GM18508 (cell line): ENCODE measurements at regions not wholly inside any gene's neighbourhood (a gene's known extent, or its start where the extent isn't known, plus 50 kb on each side); places are given as distances from the start of the nearest gene placed in this dataset.

Experiments used
- ATAC-seq: cut with Tn5 transposase; IDR thresholded peaks from one replicate; pipeline ENCODE4 v1.9.1; 2021; ENCODE audit warnings: moderate number of reproducible peaks; ENCODE audit not compliant: insufficient read depth, unreplicated experiment

DNA sequence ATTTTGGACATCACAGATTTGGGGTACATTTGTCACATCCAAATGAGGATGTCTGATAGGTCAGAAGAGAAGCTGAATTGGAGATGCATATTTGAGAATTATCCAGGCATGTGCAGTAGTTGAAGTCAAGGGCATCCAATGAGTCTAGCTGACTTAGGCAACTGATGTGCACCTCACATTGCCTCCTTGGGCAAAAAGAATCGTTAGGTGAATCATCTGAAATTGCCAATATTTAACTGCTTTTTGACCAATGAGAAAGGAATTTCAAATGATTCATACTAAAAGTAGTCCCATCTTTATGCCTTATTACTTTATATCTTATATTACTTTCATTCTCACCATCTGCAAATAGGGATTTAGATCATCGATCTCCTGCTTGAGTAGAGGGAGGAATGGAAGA lies 117.7 kb downstream of the CD47 start:
- no peak for ATAC-seq

DNA sequence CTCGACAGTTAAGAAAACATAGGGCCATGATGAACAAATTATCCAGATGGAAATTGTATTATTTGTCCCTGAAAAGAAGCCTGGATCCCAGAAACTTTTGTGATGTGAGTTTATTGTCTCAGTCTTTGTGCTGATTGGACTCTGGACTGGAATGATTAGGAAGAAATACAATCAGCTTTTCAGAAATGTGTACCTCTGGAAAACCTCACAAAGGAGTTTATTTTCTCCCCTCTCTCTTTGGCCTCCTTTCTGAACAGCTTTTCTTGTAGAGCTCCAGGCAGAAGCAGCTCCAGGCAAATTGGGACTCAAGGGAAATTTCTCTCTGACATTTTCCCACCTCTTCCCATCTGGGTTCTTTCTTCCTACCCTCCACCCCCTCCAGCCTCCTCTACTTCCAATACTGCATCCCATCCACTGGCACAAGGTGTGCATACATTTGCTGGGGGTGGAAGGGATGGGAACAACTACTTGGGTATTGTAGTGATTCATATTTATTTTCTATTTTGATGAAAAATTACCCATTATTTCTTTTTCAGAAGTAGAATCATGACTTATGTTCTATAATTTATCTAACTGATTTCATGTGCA lies 119.7 kb downstream of the CD47 start:
- ATAC-seq, result no peak

DNA sequence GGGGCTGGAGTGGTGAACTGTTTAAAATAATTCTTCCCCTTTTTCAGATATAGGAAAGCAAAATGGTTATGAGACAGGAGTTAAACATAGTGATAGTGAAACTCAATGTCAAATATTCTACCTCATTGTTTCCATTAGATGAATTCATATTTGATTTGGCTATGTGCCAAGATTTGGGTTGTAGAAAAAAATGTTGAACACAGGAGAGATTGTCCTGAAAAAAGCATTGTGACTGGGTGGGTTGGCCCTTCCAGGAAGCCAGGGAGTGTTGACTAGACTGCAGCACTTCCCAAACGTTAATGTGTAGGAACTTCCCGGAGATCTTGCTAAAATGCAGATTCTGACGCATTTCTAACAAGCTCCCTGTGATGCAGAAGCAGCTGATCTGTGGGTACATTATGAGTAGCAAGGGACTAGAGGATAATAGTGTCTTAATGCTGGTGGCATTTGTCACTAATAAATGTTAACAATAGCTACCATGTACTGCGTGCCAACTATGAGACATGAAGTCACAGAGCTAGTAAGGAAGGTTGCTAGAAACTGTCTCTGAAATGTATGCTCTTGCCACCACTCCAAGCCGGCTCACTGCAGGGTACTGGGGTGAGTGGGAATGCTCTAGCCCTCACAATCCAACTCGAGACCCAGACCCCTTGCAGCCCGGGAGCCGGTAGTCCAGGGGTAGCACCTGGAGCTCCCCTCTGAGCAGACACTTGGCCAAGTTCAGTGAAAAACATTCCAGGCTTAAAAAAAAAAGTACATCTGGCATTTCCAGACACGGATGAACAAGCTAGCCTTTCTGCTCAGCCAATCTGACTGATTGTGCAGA lies 120.6 kb downstream of the CD47 start:
- no peak for ATAC-seq

DNA sequence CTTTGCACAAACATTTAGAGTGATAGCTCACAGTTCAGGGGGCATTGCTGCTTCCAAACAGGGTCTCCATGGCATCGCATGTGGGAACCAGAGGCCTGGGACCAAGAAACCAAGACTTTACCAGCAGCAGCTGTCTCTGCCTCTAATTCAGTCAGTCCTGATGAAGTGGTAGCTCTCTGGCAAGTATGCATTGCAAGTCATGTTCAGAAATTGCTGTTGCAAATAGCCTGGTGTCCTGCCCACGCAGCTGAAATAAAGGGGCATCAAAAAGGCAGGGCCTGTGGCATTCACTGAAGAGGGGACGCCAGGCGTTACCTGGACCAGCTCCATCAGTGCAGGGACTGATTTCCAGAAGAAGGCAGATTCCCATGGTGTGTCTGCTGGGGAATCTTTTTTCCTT lies 121.3 kb downstream of the CD47 start:
- ATAC-seq, result no peak

DNA sequence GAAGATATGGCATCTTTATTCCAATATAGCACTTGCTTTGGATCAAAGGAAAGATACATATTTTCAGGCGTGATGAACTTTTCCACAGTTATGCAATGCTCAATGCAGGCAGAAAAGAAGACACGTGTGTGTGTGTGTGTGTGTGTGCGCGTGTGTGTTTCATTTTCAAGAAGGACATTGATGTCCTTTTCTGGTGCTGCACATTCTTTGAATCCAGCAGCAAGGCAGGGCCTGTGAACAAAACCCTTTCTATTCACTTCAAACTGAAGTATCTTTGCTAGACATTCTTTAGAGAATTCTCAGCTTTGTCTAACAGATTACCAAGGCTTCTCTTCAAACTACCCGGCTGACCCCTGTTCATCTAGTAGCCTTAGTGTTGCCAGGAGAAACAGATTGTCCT lies 124.6 kb downstream of the CD47 start:
- ATAC-seq, result no peak

DNA sequence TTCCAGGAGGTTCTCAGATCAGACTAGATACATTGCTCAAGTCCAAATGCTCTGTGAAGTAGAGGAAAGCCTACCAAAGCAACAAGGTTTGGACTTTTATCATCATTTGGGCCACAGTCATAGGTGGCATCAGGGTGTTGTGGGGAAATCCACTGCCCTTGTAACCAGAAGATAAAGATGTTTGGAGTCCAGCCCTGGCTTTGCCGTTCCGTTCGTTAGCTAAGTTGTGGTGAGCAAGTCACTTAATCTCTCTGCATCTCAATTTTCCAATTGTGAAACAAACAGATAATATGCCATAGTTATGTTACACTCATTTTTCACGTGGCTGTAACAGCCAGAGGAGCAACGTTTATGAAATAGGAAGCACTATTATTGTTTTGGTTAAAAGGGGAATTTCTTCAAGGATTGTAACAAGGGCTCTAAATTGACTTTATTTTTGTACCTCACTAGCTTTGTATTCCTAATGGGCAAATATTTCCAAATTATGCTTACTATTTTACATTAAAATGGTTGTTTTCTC lies 125.6 kb downstream of the CD47 start:
- ATAC-seq, result no peak

DNA sequence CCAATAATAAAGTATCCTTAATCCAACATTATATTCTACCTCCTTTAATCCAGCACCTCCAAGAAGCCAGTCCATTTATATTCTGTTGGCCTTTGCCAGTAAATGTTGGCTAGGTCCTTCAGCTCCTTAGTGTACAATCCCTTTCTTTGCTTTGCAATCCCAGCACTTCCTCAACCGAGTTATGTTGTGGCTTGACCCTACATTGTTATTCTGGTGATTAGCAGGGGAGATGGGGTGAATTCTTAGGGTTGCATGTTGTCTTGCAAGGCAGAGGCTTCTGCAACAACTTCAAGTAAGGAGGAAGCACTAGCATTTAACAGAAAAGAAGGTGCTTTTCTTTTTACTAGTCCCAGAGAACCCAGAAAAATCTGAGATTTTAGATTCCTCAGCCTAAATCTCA lies 127.2 kb downstream of the CD47 start:
- ATAC-seq, result no peak

DNA sequence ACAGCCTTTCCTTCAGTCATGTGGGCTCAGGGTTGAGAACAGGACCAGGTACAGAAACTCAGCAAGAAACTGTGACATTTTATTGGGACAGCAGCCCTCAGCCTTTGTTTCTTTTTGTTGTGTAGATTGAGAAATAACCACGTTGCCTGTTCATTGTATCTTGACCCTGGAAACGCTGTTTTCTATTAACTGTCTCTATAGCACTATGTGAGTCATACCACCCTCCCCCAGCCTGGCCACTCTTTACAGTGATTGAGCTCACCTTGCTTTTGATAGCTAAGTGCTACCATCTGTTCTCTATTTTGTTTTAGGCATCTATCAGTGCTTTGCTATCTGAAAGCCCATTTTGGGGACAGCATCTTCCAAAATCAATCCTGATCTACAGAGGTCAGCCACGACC lies 127.9 kb downstream of the CD47 start:
- no peak for ATAC-seq

DNA sequence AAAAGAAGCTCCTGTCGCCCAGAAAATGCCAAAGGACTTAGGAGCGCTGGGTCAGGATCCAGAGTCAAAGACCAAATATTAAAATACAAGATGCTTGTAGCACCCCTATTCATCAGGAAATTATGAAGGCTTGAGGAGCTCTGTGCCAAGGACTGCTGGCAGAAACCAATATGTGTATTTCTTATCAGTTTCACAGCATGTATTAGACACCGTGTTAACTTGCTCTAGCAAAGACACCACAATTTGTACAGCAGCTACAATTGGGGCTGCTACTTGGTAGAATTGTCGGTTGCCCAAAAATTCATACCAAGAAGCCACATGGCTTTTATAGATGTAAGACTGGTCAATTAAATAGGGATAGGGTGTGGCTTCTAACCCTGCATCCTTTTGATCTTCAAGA lies 128.8 kb downstream of the CD47 start:
- ATAC-seq, result no peak

DNA sequence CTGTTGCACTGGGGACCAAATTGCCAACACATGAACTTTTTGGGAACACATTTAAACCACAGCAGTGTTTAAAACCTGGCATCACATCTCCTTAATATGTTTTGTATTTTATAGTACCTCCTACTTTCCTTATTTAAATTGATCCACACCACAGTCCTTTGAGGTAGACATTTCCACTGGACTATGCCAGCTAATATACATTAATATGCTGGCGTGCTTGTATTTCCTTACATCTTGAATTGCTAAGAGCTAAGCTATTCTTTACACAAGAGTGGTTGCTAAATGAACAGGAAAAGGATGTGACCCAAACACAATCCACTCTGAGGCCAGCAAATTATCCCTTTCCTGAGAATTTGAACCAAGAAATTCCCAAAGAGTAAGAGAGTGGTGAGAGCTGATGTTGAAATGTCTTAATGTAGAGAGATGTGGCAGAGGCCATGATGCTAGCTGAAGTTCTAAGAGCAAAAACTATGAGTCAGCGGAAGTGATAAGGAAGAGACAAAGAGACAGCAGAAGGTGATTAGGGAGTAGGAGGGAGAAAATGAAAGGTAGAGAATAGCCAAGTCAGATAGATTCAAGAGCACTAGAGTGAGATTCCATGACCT lies 131.2 kb downstream of the CD47 start:
- ATAC-seq, result no peak

DNA sequence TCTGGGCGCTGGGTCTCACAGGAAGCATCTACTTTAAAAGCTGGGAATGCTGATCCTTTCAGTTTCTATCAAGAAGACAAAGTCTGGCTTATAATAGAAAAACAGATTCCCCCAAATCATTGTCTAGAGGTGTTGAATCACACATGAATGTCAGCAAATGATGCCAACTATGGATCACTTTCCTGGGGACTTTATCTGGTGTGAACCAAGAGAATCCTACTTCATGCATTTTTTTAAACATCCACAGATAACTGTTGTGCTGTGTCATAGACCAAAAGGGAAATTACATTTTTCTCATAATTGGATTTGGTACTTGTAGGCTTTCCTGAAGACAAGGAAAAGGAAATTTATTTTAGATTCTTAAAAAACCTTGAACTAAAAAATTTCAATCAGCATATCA lies 132.7 kb downstream of the CD47 start:
- ATAC-seq, result no peak

DNA sequence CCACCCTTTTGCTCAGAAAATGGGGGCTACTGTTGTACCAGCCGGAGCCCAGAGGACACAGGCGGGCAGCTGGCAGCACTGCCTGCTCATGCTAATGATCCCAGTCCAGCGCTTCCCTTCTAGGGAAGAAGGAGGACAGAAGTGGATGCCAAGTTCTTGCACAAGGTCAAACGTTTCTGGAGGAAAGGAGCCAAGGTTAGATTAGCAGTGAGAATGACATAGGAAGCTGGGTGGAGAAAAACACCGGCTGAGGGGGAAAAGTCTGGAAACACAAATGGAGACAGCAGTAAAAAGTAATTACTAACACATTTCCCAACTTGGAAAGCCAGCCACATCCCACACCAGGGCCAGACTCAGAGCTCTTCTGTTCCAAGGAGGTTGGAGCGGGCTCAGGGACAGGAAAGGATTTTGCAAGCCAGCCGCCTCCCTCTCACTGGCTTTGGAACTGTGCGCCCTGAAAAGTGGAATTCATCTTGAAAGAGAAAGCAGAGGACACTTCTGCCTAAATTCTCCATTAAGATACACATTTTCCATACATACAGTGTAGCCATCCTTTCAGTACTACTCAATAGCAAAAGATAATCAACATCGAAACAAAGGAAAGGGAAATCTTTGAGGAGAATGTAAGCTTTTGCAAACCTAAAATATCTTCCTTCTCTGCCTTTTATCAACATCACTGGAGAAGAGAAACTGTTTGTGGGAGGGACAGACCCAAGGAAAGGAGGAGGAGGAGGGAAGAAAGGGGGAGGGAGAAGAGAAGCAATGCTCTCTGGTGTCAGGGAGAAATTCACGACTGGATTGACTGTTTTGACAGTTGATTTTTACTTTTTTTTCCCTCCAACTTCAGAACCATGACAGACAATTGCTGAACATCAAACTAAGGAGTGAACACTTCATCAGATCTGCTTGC lies 133.6 kb downstream of the CD47 start:
- no peak for ATAC-seq

DNA sequence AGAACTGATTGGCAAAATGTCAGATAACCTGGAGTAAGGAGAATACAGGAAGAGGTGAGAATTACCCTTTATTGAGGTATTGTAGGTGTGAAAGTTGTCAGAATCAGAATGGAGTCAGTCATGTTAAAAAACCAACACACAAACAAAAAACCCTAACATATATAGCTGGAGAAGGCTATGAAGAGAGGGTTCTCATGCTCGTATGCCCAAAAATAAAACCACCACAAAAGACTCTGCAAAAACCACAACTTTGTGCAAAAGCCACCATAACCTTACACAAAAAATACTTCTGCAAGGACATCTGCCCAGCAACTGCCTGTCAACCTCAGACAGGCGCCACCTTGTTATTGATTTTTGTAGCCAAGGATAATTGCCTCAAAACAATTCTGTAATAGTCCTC lies 136.0 kb downstream of the CD47 start:
- no peak for ATAC-seq

DNA sequence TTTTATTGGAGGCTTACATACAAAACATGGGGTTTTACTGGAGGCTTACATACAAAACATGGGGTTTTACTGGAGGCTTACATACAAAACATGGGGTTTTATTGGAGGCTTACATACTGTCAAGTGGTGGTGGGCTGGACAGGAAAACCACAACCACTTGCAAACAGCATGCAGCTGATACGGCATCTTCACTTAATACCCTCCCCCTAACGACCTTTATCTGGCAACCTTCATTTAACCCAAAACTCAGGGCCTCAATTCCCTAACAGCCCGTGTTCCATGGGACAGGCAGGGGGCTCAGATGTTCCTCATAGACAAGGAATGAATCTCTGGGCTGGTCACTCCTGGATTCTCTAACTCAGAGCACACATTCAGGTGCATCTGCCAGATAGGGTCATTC lies 137.1 kb downstream of the CD47 start:
- no peak for ATAC-seq

DNA sequence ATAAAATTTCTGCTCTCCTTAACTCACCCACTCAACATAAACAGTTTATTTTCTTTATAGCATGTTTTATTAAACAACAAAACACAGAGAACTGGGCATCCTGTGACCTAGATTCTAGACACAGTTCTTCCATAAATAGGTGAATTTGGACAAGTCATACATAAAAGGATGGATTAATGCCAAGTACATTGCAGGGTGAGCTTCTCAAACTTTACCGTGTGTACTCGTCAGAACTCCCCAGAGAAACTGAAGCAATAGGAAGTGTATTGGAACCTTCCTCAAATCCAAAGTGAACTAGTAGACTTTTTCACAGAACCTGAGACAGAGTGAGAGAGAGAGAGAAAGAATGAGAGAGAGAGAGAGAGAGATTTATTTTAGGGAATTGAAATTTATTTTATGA lies 139.7 kb downstream of the CD47 start:
- no peak for ATAC-seq

DNA sequence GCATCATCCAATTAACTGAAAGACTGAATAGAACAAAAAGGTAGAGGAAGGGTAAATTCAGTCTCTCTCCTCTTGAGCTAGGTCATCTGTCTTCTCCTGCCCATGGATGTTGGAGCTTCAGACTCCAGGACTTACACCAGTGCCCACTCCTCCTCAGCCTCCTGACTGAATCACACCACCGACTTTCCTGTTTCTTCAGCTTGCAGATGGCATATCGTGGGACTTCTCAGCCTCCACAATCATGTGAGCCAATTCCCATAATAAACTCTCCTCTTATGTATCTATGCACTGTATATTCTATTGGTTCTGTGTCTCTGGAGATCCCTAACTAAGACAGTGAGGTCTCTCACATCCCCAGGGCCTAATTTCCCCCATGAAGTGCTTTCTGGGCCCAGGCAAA lies 140.4 kb downstream of the CD47 start:
- ATAC-seq, result no peak

DNA sequence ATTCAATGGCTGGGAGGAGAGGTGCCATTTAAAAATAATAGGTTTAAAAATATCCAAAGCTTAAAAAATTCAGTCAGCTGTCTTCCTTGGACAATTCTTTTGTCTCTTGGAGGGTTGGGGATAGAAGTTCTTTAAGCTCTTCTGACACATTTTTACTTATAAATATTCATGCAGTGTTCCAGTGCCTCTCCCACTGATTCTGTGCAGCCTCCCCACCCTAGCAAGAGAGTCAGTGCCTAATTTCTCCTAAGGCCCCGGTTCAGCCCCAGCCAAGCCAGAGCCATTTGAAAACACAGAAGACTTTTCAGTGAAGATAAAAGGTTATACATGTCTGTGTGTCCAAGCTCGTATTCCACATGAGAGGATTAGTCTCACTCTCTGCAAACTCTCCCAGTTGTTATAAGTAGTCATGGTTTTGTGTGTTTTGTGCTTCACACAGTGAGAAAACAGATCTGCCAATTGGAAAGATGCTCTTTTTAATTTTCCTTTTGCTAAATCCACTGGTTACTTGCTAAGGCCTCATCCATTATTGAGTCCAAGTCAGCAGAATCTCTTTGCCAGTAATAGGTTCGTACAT lies 141.3 kb downstream of the CD47 start:
- no peak for ATAC-seq

DNA sequence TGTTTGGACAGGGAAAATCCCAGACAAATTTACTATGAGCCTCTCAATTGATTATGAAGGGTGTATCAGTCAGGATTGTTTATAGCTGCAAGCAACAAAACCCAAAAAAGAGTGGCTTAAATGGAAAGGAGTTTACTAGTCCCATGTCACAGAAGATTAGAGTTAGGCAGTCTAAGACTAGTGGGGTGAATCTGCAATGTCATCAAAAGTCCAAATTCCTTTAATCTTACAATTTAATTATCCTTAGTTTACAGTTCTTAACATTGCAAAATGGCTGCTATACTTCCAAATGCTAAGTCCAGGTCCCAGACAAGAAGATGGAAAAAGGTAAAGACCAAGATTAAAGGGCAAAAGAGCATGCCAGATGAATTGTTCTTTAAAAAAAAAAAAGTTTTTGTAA lies 143.6 kb downstream of the CD47 start:
- no peak for ATAC-seq

DNA sequence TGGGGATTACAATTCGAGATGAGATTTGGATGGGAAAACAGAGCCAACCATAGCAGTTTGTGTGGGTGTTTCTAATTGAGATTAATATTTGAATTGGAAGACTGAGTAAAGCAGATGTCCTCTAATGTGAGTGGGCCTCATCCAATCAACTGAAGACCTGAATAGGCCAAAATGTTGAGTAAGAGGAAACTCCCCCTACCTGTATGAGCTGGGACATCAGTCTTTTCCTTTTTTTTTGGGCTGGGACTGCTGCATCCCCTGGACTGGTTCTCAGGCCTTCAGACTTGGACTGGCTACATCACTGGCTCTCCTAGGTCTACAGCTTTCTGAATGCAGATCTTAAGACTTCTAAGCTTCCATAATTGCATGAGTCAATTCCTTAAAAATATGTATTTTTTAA lies 144.1 kb downstream of the CD47 start:
- ATAC-seq, result no peak

DNA sequence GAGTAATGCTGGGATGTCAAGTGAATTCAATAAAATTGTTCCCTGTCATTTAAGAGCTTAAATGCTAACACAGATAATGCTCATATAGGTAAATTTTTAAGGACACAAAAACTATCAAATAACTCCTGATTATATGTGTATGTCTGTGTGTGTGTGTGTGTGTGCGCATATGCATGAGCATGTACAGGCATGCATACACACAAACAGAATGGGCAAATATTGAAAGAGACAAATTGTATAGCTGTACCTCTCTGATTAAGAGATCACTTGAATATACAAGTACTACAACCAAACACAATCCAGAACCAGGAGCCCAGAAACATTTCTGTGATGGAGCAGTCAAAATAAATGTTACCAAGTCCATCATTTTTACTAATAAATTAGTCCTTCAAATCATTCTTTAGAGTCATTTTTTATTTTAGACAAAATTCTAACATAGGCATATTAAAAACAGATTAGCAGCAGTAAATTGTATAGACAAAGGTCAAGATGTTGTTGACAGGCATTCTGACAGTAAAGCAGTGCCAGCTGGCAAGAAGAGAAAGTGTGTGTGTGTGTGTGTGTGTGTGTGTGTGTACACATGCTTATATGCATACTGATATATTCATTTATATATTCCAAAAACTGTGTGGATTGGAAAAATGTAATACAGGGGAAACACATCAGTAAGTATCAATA lies 145.3 kb downstream of the CD47 start:
- ATAC-seq, result no peak
